ENCODE measurements at regions not wholly inside any gene's neighbourhood (a gene's known extent, or its start where the extent isn't known, plus 50 kb on each side); places are given as distances from the start of the nearest gene placed in this dataset.
"Not testable (repeated sequence)": the region's sequence is repeated elsewhere in the genome, so short reads cannot be mapped to it uniquely, and the experiment has no call there.

DNA sequence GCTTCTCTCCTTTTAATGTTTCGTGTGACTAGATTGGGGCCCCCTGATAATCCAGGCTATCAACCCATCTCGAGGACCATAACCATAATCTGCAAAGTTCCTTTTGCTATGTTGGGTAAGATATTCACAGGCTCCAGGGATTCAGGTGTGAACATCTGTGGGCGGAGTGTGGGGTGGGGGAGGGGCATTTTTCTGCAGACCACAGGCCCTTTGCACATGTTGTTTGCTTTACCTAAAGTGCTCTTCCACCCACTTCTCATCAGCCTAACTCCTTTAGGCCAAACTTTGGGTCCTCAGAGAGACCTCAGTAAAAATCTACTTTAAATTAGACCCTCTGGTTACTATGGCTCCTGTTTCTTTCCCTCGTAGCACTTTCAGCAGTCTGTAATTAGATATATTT is 284.4 kb downstream of the WDR11 start:
- DNase-seq (ENCODE audit: low spot score), result no peak

DNA sequence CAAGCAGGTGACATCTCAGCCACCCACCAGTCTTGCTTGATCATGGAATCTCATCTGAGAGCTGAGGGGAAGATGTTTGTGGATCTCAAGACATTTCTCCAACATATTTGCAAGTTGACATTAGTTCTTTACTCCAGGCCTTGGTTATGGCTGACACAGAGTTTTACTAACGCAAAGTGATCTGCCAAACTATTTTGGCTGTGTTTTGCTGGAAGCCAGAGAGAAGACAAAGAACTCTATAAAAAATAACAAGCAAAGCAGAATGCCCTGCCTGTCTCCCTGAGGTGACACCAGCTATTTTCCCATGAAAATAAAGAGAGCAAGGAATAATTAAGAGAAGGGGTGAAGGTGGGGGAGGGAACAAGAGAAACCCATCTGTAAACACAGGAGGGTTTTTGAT is 286.4 kb downstream of the WDR11 start:
- peak; percentile 40 for DNase-seq (ENCODE audit: low spot score)

DNA sequence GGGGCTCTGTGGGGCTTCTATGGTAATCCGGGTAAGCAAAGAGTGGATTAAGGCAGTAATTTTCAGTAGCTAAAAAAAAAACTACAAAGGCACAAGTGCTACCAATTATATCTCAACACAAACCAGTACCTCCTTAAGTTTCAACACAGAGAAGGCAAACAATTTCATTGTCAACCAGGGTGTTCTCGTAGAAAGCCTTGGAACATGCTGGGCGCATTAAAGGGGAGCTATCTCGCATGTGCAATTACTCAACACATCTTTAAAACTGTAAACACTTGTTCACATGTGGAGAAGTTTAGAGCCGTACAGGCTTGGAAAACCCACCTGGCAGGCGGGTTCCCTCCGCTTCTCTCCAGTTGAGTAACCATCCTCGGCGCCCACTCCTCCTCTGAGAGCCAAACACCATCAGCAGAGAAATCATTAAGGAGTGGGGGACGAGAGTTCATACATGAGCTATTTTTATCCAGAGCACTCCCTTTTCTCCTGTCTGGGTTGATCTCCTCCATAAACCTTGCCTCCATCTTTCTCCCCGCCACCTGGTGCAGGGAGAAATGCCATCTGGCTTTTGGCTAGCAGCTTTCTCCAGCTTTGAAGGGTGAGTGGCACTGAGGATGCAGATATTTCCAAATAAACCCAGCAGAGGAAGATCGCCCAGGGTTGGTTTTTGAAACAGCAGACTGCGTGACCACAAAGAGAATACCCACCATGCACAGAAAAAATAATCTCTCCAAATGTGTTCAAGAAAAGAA is 287.1 kb downstream of the WDR11 start:
- DNase-seq (ENCODE audit: low spot score), result no peak

DNA sequence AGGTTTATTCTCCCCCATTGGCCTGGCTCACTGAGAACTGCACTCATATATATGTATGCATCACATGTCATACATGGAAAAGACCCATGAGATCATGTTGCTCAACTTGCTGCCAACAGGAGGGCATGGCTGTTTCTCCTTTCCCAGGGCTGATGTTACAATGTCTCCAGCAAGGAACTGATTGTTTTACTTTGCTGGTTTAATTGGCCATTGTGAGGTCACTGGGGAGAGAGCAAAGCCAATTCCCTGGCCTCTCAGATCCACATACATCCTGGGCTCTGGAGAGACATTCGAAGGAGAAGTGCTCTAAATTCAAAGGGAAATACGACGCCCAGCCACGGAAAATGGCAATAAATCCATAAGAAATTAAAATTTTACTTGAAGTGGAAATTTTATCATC is 287.8 kb downstream of the WDR11 start:
- DNase-seq (ENCODE audit: low spot score), result no peak

DNA sequence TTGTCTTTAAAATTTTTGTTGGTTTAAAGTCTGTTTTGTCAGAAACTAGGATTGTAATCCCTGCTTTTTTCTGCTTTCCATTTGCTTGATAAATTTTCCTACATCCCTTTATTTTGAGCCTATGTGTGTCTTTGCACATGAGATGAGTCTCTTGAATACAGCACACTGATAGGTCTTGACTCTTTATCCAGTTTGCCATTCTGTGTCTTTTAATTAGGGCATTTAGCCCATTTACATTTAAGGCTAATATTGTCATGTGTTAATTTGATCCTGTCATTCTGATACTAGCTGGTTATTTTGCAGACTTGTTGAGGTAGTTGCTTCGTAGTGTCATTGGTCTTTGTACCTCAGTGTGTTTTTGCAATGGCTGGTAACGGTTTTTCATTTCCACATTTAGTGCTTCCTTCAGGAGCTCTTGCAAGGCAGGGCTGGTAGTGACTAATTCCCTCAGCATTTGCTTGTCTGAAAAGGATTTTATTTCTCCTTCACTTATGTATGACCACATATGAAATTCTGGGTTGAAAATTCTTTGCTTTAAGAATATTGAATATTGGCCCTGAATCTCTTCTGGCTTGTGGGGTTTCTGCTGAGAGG is 294.7 kb downstream of the WDR11 start:
- DNase-seq (ENCODE audit: low spot score), result not testable (repeated sequence)

DNA sequence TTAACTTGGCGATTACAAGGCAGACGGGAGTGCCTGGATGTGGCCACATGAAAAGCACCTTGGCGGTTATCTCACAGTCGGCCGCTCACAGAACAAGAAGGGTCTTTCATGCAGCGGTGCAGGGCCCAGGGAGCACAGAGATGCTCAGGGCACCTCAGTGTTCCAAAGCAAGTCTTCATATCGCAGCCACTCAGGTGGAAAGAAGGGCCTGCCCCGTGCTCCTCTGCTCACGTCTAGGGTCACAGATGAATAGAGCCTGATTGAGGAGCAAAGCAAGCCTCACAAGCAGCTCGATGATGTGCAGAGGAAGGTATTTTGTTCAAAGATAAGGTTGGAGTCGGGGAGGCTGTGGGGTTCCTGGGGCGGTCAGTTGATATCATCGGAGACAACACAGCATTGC is 297.8 kb downstream of the WDR11 start:
- DNase-seq (ENCODE audit: low spot score), result no peak

DNA sequence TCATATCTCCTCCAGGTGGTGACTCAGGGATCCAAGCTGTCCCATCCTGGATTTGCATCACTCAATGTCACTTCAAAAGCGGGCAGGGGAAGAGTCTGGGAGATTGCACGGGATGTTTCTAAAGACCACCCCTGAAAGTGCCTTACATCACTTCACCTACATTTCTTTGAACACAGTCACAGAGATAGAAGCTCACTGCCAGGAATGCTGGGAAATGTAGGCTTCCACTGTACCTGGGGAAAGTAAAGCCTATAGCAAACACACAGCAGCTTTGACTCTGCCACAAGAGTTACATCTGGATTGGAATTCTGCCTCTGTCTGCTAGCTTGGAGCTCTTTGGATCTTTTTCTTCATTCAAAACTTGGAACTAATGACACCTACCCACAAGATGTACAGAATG is 300.9 kb downstream of the WDR11 start:
- no peak for DNase-seq (ENCODE audit: low spot score)

DNA sequence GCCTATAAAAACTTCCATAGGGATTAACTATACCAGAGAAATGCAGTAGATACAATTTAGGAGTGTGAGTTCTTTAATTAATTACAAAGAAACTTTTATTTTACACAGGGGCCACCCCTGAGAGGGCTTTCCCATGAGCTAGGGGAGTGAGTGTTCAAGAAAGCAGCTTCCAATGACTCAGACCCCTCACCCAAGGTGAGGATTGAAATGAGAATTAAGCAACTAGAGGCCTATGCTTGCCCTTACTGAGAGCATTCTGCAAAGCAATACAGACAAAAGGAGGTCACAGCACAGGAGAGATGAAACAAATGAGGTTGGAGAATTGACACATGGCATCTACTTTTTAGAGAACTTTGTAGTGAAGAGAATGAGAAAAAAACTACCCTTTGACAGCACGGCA is 301.8 kb downstream of the WDR11 start:
- DNase-seq (ENCODE audit: low spot score), result no peak

DNA sequence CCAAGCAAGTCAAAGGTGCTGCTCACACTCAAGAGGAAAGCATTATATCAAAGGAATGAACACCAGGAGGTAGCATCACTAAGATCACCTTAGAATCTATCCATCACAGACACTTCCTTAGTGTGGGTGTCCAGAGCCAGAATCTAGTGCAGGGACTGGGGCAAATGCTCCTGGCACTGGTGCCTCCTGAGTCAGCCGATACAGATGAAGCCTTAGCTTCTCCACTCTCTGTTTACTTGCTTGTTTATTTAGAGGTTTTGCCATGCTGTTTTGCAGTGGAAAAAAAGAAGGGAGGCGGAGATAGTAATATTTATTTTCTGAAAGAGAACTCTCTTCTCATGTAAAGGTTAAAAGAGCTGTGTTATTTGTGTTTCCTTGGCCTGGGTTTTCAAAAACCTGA is 303.1 kb downstream of the WDR11 start:
- peak; percentile 28 for DNase-seq (ENCODE audit: low spot score)

DNA sequence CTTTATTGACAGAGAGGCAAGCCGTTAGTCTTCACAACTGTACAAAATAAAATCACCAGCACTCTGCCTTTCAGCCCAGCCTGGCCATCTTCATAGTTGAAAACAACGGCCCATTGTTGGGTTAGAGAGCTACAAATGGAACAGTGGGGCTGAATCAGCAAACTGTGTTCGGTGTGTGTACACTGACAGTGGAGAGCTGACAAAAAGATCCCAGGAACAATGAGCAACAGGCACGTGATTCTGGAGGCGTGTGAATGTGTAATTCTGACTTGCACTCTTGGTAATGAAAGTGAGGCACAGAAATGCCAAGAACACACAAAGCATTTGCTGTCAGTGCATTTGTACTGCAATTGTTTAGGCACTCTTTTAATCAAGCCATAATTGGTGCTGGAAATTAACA is 303.7 kb downstream of the WDR11 start:
- DNase-seq (ENCODE audit: low spot score), result peak; percentile 97

DNA sequence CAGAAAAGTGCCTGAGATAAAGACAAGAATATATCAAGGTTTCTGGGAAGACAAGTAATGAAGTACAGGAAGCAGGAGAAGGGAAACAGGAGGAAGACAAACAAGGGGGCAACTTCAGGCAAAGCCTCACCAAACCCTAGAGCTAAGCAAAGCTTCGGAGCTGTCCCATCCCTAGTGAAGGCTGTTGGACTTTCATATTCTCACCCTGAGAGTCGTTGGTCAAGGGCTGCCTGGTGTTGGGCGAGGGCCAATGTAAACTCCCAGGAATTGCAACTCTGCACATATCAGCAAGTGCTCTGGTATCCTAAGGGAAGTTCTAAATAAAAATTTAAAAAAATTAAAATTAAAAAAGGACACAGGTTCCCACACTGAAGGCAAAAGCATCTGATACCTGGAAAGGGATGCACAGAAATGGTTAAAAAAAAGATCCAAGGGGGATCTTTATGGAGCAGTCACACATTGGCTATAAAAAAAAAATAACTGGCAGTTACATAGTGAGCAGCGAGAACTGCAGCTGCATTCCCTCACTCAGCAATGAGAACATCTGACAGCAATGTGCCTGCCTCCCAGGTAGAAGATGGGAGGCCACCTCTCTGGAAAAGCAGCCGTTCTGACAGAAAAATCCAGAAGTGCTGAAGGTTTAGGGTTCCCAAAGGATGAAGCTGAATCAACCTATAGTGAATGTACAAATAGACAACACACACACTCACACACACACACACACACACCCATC is 304.7 kb downstream of the WDR11 start:
- DNase-seq (ENCODE audit: low spot score), result no peak

DNA sequence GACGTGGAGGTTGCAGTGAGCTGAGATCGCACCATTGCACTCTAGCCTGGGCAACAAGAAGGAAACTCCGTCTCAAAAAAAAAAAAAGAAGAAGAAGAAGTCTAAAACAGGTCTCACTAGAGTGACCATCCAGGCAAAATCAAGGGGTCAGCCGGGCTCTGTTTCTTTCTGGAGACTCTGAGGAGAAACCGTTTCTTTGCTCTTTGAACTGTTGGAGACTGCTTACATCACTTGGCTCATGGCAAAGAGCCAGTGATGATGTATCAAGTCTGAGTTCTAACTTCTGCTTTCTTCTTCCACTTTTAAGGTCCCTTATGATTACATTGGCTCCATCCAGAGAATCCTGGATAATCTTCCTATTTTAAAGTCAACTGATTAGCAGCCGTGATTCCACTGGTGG is 306.8 kb downstream of the WDR11 start:
- peak; percentile 72 for DNase-seq (ENCODE audit: low spot score)

DNA sequence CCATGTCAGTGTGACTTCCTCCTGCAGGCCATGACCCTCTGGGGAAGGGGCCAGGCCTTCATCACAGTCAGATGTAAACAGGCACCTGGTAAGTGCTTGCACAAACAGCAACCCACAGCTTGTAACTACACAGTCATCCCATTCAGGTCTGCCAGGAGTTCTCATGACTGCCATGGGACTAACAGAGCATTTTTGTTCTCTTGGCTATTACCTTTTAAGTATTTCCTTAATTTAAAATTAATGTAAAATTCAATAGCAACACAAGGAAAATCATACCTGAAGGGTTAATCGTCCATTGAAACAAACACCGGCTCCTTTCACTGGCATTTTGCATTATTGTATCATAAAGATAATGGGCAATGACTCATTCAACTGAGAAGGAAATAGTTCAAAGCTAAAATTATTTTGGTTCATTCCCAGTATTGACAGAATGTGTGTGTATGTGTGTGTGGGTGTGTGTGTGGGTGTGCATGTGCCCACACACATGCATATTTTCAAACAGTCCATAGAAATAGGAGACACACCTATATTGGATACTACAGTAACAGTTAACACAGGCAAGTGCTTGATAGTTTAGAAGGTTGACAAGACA is 307.9 kb downstream of the WDR11 start:
- peak; percentile 28 for DNase-seq (ENCODE audit: low spot score)

DNA sequence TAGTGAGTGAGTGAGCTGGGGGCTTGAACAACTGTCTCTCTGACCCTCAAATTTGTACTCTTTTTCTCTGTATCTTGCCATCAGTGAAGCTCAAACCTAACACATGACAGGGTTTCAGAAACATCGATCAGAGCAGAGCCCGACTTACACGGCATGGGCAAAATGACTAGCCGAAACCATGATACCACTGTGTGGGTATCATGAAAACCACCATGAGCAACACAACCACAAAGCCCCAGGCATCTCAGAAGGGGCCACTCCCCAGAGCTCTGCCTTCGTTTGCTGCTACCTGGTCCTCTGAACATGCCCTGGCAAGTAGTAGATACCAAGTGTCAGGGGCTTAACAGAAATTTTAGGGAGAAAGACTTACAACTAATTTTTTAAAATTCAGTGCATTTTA is 308.5 kb downstream of the WDR11 start:
- DNase-seq (ENCODE audit: low spot score), result no peak

DNA sequence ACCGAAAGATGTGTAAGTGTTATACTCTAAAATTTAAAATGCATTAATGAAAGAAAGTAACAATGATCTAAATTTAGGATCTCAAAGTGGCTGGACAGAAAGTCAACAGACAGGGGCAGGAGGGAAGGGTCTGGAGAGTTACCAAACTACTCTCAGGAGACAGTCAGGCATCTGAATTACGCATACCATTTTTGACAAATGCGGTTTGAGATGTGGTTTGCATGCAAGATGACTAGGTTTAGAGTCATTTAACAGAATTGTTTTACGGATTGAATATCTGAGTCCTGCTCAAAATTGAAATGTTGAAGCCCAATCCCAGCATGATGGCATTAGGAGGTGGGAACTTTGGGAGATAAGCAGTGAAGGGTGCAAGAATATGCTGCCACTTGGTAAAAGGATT is 314.1 kb downstream of the WDR11 start:
- no peak for DNase-seq (ENCODE audit: low spot score)

DNA sequence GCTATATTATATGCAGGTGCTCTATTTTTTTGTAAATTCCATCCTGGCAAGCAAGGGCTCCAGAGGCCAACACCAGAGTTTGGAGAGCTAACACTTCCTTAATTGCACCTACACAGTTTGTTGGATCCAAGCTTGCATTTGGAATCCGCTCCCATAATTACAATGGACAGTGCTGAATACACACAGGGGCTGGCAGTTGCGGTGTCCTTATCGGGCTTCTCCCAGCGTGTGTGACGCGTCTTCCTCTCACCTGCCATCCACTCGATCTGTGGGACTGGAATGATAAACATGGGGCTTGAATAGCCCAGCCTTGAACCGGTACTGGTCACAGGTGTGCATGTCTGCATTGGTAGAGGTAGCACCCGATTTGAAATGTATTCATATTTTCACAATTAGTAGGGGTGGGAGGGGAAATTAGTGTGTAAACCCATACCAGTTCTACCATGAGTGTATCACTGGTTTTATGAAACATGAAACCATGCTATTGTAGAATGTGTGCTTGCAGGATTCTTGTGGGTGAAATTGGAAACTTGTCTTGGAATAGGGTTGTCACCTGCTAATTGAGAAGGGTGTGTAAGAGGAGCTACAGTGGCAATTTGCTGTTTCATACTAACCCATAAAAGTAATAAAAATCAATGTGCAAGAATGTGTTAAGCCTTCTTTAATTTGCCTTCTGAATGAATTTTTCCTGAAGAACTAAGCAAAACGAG is 316.5 kb downstream of the WDR11 start:
- no peak for DNase-seq (ENCODE audit: low spot score)

DNA sequence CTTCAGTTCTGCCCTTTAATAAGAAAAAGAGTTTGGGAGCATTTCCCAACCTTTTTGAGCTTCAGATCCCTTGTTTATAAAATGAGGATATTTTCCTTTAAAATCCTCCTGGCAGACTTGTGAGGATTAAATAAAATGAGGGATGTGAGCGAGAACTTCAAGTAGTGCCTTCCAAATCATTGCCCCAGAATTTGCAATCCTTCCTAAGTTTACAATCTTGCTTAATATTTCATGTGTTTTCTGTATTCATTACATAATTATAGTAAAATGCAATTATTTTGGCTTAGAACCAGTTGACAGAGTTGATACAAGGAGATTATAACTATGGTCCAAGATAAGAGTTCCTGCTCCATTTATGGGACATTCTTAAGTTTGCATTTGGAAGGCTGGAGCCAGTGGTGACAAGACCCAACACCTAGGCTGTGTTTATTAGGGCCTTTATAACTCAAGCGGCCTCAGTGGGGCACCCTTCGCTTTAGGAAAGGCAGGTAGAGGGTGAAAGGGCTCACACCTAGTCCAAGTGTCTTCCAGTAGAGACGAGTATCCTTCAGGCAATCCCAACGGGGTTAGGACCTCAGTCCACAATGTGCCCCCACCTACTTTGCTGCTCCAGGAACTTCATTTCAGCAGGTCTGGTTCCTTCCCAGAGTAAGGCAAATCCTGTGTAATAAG is 317.5 kb downstream of the WDR11 start:
- DNase-seq (ENCODE audit: low spot score), result no peak

DNA sequence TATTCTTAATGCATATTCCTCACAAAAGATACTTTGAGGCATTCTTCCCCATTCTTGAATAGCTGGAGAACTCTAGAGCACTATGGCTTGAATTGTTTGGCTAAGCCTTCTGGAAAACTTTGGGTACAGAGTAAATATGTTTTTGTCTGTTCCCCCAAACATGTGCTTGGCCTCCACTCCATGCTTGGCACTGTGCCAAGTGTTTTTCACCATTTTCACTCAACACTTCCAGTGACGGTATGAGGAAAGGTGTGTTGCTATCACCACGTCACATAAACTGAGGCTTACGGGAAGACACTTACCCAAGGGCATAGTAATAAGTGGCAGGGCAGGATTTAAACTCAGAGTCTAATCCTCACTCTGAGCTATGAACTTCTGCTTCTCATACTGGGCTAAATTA is 318.2 kb downstream of the WDR11 start:
- no peak for DNase-seq (ENCODE audit: low spot score)

DNA sequence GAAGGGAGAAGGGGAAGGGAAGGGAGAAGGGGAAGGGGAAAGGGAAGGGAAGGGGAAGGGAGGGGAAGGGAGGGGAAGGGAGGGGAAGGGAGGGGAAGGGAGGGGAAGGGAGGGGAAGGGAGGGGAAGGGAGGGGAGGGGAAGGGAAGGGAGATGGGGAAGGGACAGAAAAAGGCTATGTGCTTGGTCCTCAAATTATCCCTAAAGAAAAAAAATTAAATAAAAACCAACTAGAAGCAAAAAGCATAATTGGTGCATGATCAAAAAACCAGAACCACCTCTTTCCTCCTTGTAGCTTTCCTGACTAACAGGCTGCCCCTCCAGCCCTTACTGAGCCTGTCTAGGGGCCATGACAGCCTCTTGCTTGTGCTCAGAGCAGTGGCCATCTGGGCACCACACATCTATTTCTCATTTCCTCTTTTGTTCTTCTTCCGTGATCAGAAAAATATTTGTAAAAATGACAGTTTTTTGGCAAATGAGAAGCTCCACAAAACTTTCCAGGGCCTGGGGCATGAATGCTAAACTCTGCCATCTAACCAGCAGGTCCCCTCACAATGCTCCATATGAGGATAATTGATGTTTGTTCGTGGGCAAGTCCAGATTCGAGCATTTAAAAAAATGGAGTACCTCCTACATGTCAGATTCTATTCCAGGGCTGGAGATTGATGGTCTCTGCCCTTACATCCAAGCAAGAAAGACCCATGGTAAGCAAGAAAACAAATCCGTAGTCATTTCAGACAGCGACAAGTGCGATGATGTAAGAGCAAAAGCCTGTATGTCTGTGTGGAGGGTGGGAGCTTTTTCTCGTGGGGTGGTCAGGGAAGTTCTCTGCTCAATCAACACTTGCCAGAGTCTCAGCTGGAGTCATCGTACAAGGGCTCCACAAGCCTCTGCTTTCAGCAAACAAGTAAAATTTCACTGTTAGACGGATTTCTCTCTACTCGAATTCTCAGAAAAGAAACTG is 320.9 kb downstream of the WDR11 start:
- DNase-seq (ENCODE audit: low spot score), result no peak

DNA sequence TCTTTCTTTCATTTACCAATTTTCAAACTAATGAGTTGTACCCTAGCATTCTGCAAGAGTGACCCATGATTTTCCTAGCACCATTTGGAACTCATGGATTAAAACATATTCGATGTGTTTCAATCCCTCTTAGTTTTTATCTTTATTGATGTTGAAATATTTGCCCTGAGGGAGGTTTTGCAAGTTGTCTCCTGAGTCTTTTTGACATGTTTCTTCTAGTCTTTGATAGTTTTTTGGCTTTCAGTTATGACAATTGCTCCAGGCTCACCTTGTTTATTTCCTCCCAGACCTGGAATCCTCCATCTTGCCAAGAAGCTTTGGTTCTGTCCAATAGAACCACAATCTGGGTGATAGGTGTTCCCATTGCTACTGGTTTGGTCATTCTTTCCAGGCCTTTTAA is 327.8 kb downstream of the WDR11 start:
- no peak for DNase-seq (ENCODE audit: low spot score)

DNA sequence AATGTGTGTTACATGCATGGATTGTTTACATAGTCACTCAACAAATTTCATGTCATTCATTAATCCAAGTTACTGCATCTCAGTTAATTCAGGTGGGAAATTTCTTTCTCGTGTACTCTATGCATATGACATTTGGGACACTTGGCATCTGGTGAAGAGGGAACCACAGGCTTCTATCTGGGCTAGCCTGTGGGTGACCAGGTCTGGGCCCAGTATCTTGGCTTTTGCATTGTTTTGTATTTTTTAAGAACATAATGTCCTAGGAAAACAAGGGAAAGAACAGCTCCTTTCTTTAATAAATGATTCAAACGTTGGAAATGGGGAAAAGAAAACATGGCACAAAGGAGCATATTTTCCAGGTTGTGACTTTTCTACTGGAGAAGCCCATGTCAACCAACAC is 331.1 kb downstream of the WDR11 start:
- no peak for DNase-seq (ENCODE audit: low spot score)
